ENCODE measurements at regions not wholly inside any gene's neighbourhood (a gene's known extent, or its start where the extent isn't known, plus 50 kb on each side); places are given as distances from the start of the nearest gene placed in this dataset.

DNA sequence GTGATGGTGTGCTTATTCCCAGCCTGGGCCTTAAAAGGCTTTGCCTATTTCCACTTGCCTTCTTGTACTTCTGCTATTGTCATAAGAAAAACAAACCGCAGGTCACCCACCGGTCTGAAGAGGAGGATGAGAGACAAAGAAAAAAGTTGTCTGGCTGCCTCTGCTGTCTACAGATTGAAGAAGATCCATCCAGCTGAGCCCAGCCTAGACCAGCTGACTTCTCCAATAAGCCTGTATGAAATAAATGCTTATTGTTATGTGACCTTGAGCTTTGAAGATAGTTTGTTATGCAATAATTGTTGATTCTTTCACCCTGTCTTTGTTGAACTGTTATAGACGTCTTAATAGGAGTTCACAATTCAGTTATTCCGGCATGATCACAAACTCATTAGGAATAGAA, 223.8 kb upstream of the PRSS16 start:
- ChIA-PET CTCF (interaction anchor here (1.4 kb wide), 1 partner anchor 17 kb away, joined by 4 read pairs; no protein-coding TSS in a partner anchor), POLR2A (no interaction called here)
- no peak for DNase-seq (ENCODE audit: extremely low spot score)
- TF ChIP-seq, protein P1, sequence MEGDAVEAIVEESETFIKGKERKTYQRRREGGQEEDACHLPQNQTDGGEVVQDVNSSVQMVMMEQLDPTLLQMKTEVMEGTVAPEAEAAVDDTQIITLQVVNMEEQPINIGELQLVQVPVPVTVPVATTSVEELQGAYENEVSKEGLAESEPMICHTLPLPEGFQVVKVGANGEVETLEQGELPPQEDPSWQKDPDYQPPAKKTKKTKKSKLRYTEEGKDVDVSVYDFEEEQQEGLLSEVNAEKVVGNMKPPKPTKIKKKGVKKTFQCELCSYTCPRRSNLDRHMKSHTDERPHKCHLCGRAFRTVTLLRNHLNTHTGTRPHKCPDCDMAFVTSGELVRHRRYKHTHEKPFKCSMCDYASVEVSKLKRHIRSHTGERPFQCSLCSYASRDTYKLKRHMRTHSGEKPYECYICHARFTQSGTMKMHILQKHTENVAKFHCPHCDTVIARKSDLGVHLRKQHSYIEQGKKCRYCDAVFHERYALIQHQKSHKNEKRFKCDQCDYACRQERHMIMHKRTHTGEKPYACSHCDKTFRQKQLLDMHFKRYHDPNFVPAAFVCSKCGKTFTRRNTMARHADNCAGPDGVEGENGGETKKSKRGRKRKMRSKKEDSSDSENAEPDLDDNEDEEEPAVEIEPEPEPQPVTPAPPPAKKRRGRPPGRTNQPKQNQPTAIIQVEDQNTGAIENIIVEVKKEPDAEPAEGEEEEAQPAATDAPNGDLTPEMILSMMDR (IDR thresholded peaks at IDR 0.05; ENCODE audit: control extremely low read depth, extremely low read depth, low read depth, missing control alignments), result no peak

DNA sequence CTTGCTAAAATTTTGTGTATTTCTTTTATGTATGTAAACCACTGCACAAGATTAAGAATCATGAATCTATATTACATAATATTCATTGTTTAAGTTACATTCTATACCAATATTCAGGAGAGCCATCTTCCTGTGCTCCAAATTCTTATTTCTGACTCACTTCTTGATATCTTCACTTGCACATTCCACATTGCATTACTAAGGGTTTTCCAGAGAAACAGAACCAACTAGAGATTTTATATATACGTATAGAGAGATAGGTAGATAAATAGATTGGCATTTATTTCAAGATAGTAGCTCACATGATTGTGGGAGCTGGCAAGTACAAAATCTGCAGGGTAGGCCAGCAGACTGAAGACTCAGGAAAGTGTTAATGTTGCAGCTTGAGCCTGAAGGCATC, 222.2 kb upstream of the PRSS16 start:
- ChIA-PET POLR2A (no interaction called here), CTCF (no interaction called here)
- TF ChIP-seq, protein P1 (IDR thresholded peaks at IDR 0.05; ENCODE audit: control extremely low read depth, extremely low read depth, low read depth, missing control alignments), result no peak
- no peak for DNase-seq (ENCODE audit: extremely low spot score)

DNA sequence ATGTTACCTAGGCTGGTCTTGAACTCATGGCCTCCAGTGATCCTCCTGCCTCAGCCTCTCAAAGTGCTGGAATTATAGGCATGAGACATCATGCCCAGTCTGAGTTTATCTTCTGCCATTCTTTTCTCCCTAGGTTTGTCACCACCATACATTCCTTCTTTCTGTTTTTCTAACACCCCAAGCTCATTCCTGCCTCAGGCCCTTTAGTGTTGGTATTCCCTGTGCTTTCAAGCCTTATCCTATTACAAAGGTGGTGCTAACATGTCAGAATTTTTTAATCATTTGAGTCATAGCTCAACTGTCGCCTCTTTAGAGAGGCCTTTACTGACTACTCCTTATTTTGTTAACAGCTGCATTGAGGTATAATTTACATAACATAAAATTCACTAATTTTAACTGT, 221.1 kb upstream of the PRSS16 start:
- TF ChIP-seq, protein P1 (IDR thresholded peaks at IDR 0.05; ENCODE audit: control extremely low read depth, extremely low read depth, low read depth, missing control alignments), result no peak
- DNase-seq (ENCODE audit: extremely low spot score), result no peak
- CTCF ChIA-PET, result interaction anchor here (1.4 kb wide), 1 partner anchor 131 kb away, joined by 3 read pairs; no protein-coding TSS in a partner anchor
- POLR2A ChIA-PET, result no interaction called here

DNA sequence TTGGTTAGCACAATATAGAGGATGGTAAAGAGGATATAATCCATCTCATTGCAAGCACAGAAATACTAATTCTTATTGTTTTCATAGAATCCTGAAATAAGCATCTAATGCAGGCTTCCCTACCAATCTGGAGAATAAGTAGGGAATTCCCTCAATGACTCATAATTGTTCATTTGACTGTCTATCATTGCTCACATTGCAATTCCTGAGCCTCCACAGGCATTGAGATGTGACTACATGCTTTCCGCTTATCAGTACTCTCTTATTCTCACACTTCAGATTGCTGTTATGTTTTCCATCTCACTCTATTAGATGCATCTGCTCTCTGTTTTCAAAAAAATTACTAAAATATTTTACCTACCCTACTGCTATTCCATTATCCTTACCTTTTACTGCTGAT, 216.2 kb upstream of the PRSS16 start:
- CTCF ChIA-PET, result no interaction called here
- TF ChIP-seq, protein P1 (IDR thresholded peaks at IDR 0.05; ENCODE audit: control extremely low read depth, extremely low read depth, low read depth, missing control alignments), result no peak
- DNase-seq (ENCODE audit: extremely low spot score), result no peak
- POLR2A ChIA-PET, result no interaction called here

DNA sequence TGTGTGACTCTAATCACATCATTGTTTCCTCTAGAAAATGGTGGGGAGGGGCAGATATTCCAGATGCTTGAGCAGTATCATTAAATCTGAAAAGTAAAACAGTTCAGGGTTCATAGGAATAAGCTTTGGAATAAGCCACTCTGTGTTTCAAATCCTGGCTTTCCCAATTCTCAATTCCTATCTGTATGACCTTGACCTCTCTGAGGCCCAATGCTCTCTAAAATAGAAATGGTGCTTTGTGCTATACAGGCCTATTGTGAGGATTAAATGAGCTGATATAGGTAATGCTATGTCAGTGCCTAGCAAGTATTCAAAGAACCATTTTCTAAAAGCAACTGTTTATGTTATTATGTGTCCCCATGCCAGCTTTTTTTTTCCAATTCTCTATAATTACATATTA, 209.0 kb upstream of the PRSS16 start:
- TF ChIP-seq, protein P1 (IDR thresholded peaks at IDR 0.05; ENCODE audit: control extremely low read depth, extremely low read depth, low read depth, missing control alignments), result no peak
- ChIA-PET CTCF (interaction anchor here (1.1 kb wide), 1 partner anchor 431 kb away, joined by 3 read pairs; no protein-coding TSS in a partner anchor), POLR2A (no interaction called here)
- DNase-seq (ENCODE audit: extremely low spot score), result no peak

DNA sequence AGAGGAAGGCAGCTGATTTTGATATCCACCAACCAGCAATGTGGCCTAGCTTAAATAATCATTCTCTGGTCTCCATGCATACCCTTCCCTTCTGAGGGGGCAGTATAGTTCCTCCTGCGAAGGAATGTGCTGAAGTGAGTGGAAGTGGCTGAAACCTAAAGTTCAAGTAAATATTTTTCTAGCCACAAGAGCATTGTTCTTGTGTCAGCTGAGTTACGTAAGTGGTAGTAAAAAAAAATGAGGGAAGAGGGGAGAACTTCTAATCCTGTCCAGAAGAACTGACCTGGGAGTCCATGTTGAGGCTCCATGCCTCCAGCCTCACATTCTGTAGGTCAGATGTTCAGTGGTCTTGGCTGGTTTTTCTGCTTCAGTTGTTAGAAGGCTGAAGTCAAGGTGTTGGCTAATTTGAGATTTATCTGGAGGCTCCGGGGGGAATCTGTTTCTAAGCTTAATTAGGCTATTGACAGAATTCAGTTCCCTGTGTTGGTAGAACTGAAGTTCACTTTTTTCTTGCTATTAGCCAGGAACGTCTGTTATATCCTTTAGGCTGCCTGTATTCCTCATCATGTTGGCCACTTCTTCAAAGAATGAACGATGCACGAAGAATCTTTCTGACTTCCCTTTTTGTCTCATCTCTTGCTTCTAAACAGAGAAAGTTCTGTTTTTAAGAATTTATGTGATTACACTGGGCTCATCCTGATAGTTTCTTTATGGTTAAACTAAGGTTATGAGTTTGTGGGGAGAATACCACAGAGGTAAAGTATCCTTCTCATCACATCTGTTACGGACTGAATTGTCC, 207.1 kb upstream of the PRSS16 start:
- ChIA-PET POLR2A (no interaction called here), CTCF (interaction anchor here (1.0 to 1.3 kb wide), 4 partner anchors 12 to 19 kb away, joined by 3 to 5 read pairs (median 4); no protein-coding TSS in a partner anchor)
- TF ChIP-seq, protein P1 (IDR thresholded peaks at IDR 0.05; ENCODE audit: control extremely low read depth, extremely low read depth, low read depth, missing control alignments), result no peak
- DNase-seq (ENCODE audit: extremely low spot score), result no peak
